ENCODE measurements at regions not wholly inside any gene's neighbourhood (a gene's known extent, or its start where the extent isn't known, plus 50 kb on each side); places are given as distances from the start of the nearest gene placed in this dataset.
A peak's percentile ranks its signal among the peaks of the same experiment; 100 is the strongest.

GRCh38 chr5:52579391-52579790, 208.3 kb upstream of the ITGA1 start:
- DNase-seq (ENCODE audit: low read depth) = peak; percentile 91
- no peak for TF ChIP-seq CTCF (IDR thresholded peaks at IDR 0.05; ENCODE audit: insufficient read depth, low read depth, low read length, missing control alignments)
- H3K4me3 ChIP-seq (ENCODE audit: low read length) = no peak overlapping the region

GRCh38 chr5:52580921-52581320, 206.8 kb upstream of the ITGA1 start:
- peak; percentile 82 for DNase-seq (ENCODE audit: low read depth)
- no peak overlapping the region for H3K4me3 ChIP-seq (ENCODE audit: low read length)
- TF ChIP-seq CTCF (IDR thresholded peaks at IDR 0.05; ENCODE audit: insufficient read depth, low read depth, low read length, missing control alignments) = no peak

DNA sequence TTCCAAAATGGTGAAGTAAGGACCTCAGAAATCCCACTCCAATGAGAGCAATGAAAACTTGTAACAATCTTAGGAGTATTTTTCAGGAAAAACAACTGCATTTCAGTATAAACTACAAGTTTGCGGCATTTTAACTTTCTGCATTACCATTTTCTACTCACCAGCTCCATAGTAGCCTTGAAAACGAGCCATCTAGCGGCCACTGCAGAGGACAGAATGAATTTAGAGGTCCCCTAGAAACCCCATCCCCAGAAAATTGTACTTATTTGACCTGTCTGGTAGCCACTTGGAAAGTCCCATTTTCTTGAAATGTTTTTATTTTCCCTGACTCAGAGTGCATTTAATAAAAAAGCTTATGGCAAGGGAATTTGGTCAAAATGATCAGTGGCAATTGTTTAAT, 205.4 kb upstream of the ITGA1 start:
- TF ChIP-seq CTCF (IDR thresholded peaks at IDR 0.05; ENCODE audit: insufficient read depth, low read depth, low read length, missing control alignments) = no peak
- H3K4me3 ChIP-seq (ENCODE audit: low read length) = no peak overlapping the region
- no peak for DNase-seq (ENCODE audit: low read depth)

DNA sequence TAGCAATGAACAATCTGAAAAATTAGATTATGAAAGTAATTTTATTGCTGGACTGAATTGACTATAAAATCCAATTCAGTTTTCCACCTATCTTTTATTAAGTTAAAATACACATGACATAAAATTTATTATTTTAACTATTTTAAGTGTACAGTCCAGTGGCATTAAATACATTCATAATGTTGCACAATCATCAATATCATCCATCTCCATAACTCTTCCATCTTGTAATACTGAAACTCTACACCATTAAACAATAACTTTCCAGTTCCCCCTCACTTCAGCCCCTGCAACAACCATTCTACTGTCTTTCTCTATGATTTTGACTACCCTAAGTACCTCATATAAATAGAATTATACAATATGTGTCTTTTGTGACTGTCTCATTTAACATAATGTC, 200.6 kb upstream of the ITGA1 start:
- no peak for TF ChIP-seq CTCF (IDR thresholded peaks at IDR 0.05; ENCODE audit: insufficient read depth, low read depth, low read length, missing control alignments)
- DNase-seq (ENCODE audit: low read depth) = no peak
- H3K4me3 ChIP-seq (ENCODE audit: low read length) = no peak overlapping the region

- TF ChIP-seq CTCF (IDR thresholded peaks at IDR 0.05; ENCODE audit: insufficient read depth, low read depth, low read length, missing control alignments) = no peak
- DNase-seq (ENCODE audit: low read depth) = no peak
- no peak overlapping the region for H3K4me3 ChIP-seq (ENCODE audit: low read length)
Observed at GRCh38 chr5:52597625-52598024, 190.1 kb upstream of the ITGA1 start.

- no peak for TF ChIP-seq CTCF (IDR thresholded peaks at IDR 0.05; ENCODE audit: insufficient read depth, low read depth, low read length, missing control alignments)
- H3K4me3 ChIP-seq (ENCODE audit: low read length) = no peak overlapping the region
- no peak for DNase-seq (ENCODE audit: low read depth)
Observed at GRCh38 chr5:52598968-52599367, 188.7 kb upstream of the ITGA1 start.

- DNase-seq (ENCODE audit: low read depth) = no peak
- no peak for TF ChIP-seq CTCF (IDR thresholded peaks at IDR 0.05; ENCODE audit: insufficient read depth, low read depth, low read length, missing control alignments)
- H3K4me3 ChIP-seq (ENCODE audit: low read length) = no peak overlapping the region
Observed at GRCh38 chr5:52603778-52604554, 183.8 kb upstream of the ITGA1 start.
